HCT116 (cell line): ENCODE measurements at regions not wholly inside any gene's neighbourhood (a gene's known extent, or its start where the extent isn't known, plus 50 kb on each side); places are given as distances from the start of the nearest gene placed in this dataset.

Source experiments
- ATF3 ChIP-seq: IDR thresholded peaks from 2 replicates; pipeline ENCODE4 v1.6.1; 2012
- CEBPB ChIP-seq: IDR thresholded peaks from 2 replicates; pipeline ENCODE4 v1.6.1; 2012; ENCODE audit warnings: low read depth
- EZH2 ChIP-seq: fragments of 200-600 bp; sonication (generic); IDR thresholded peaks from 2 replicates; pipeline ENCODE4 v1.6.1; 2017; ENCODE audit warnings: antibody characterized with exemption, mixed run types
- FOSL1 ChIP-seq: IDR thresholded peaks from 2 replicates; pipeline ENCODE4 v1.6.1; 2012; ENCODE audit warnings: low read depth
- JUND ChIP-seq: IDR thresholded peaks from 2 replicates; pipeline ENCODE4 v1.6.1; 2012
- POLR2A ChIP-seq: IDR thresholded peaks from 2 replicates; pipeline ENCODE4 v1.7.0; 2011; ENCODE audit warnings: borderline replicate concordance; ENCODE audit not compliant: insufficient read depth, insufficient read length; ENCODE audit errors: extremely low read depth
- POLR2AphosphoS5 ChIP-seq: IDR thresholded peaks from 2 replicates; pipeline ENCODE4 v1.6.1; 2011; ENCODE audit warnings: mild to moderate bottlenecking, low read depth, low read length, moderate library complexity
- SRF ChIP-seq: IDR thresholded peaks from 2 replicates; pipeline ENCODE4 v1.6.1; 2012; ENCODE audit warnings: low read depth
- TF ChIP-seq, protein P1 (sequence below), 3 experiments: fragments of 200-600 bp in 1 of 3; sonication (generic) in 1 of 3; IDR thresholded peaks in 2 of 3; conservative IDR thresholded peaks in 1 of 3; 2 replicates each; pipeline ENCODE4 v1.5.1; 2012 to 2017; ENCODE audit warnings: low read depth in 2 of 3, low read length in 2 of 3, antibody characterized with exemption in 1 of 3, borderline replicate concordance in 1 of 3, control low read depth in 1 of 3, mild to moderate bottlenecking in 1 of 3, mixed read lengths in 1 of 3, mixed run types in 1 of 3, moderate library complexity in 1 of 3; ENCODE audit not compliant: insufficient read depth in 1 of 3
- TF ChIP-seq, protein P2 (sequence below): IDR thresholded peaks from 2 replicates; pipeline ENCODE4 v1.6.1; 2012; ENCODE audit warnings: low read depth

GRCh38 chr14:44081146-44081545 lies 425.9 kb downstream of the FSCB start:
- TF ChIP-seq, protein P1, sequence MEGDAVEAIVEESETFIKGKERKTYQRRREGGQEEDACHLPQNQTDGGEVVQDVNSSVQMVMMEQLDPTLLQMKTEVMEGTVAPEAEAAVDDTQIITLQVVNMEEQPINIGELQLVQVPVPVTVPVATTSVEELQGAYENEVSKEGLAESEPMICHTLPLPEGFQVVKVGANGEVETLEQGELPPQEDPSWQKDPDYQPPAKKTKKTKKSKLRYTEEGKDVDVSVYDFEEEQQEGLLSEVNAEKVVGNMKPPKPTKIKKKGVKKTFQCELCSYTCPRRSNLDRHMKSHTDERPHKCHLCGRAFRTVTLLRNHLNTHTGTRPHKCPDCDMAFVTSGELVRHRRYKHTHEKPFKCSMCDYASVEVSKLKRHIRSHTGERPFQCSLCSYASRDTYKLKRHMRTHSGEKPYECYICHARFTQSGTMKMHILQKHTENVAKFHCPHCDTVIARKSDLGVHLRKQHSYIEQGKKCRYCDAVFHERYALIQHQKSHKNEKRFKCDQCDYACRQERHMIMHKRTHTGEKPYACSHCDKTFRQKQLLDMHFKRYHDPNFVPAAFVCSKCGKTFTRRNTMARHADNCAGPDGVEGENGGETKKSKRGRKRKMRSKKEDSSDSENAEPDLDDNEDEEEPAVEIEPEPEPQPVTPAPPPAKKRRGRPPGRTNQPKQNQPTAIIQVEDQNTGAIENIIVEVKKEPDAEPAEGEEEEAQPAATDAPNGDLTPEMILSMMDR (IDR thresholded peaks at IDR 0.05 in 2 of 3, conservative IDR thresholded peaks at IDR 0.05 in 1 of 3; ENCODE audit: borderline replicate concordance in 1 of 3, insufficient read depth in 1 of 3, low read depth in 2 of 3, low read length in 2 of 3): no peak
- TF ChIP-seq POLR2A: no peak
- no peak for TF ChIP-seq POLR2AphosphoS5
- TF ChIP-seq CEBPB: no peak
- no peak for TF ChIP-seq EZH2
- TF ChIP-seq SRF: no peak
- TF ChIP-seq, protein P2, sequence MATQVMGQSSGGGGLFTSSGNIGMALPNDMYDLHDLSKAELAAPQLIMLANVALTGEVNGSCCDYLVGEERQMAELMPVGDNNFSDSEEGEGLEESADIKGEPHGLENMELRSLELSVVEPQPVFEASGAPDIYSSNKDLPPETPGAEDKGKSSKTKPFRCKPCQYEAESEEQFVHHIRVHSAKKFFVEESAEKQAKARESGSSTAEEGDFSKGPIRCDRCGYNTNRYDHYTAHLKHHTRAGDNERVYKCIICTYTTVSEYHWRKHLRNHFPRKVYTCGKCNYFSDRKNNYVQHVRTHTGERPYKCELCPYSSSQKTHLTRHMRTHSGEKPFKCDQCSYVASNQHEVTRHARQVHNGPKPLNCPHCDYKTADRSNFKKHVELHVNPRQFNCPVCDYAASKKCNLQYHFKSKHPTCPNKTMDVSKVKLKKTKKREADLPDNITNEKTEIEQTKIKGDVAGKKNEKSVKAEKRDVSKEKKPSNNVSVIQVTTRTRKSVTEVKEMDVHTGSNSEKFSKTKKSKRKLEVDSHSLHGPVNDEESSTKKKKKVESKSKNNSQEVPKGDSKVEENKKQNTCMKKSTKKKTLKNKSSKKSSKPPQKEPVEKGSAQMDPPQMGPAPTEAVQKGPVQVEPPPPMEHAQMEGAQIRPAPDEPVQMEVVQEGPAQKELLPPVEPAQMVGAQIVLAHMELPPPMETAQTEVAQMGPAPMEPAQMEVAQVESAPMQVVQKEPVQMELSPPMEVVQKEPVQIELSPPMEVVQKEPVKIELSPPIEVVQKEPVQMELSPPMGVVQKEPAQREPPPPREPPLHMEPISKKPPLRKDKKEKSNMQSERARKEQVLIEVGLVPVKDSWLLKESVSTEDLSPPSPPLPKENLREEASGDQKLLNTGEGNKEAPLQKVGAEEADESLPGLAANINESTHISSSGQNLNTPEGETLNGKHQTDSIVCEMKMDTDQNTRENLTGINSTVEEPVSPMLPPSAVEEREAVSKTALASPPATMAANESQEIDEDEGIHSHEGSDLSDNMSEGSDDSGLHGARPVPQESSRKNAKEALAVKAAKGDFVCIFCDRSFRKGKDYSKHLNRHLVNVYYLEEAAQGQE: no peak
- no peak for TF ChIP-seq JUND
- no peak for TF ChIP-seq FOSL1
- TF ChIP-seq ATF3: no peak
